GM10847 (cell line): ENCODE measurements at regions not wholly inside any gene's neighbourhood (a gene's known extent, or its start where the extent isn't known, plus 50 kb on each side); places are given as distances from the start of the nearest gene placed in this dataset.

ENCODE experiments used
- POLR2A ChIP-seq: IDR thresholded peaks from 2 replicates; pipeline ENCODE4 v1.6.1; 2011; ENCODE audit not compliant: insufficient read length; ENCODE audit errors: extremely low read depth

DNA sequence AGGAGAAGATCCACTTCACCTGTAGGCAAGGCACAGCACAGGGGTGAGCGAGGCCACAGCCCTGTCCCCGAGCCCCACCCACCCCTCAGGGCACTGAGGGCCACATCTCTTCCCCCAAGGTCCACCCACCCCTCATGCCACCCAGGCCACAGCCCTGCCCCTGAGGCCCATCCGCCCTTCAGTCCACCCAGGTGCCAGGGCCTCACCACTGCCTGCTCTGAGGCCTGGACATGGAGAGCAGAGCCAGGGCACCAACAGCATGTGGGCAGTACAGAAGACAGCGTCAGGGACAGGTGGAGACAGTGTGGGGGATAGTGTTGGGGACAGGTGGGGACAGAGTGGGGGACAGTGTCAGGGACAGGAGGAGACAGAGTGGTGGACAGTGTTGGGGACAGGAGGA is 138.3 kb downstream of the TMEM121 start:
- no peak for TF ChIP-seq POLR2A

DNA sequence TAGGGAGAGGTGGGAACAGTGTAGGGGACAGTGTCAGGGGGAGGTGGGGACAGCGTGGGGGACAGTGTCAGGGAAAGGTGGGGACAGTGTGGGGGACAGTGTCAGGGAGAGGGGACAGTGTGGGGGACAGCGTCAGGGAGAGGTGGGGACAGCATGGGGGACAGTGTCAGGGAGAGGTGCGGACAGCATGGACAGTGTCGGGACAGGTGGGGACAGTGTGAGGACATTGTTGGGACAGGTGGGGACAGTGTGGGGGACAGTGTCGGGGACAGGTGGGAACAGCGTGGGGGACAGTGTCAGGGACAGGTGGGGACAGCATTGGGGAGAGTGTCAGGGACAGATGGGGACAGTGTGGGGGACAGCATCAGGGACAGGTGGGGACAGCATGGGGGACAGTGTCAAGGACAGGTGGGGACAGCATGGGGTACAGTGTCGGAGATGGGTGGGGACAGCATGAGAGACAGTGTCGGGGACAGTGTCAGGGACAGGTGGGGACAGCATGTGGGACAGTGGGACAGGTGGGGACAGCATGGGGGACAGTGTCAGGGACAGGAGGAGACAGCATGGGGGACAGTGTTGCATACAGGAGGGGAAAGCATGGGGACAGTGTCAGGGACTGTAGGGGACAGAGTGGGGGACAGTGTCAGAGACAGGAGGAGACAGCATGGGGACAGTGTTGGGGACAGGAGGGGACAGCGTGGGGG is 139.0 kb downstream of the TMEM121 start:
- no peak for TF ChIP-seq POLR2A

DNA sequence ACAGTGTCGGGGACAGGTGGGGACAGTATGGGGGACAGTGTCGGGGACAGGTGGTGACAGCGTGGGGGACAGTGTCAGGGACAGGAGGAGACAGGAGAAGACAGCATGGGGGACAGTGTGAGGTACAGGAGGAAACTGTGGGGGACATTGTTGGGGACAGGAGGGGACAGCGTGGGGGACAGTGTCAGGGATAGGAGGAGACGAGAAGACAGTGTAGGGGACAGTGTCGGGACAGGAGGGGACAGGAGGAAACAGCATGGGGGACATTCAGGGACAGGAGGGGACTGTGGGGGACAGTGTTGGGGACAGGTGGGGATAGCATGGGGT is 139.5 kb downstream of the TMEM121 start:
- no peak for TF ChIP-seq POLR2A

DNA sequence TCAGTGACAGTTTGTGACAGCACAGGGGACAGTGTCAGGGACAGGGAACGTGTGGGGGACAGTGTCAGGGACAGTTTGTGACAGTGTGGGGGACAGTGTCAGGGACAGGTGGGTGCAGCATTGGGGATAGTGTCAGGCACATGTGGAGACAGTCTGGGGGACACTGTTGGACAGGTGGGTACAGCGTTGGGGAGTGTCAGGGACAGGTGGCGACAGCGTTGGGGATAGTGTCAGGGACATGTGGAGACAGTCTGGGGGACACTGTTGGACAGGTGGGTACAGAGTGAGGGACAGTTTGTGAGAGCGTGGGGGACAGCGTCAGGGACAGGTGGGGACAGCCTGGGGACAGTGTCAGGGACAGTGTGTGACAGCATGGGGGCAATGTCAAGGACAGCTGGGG is 140.0 kb downstream of the TMEM121 start:
- TF ChIP-seq POLR2A: no peak

DNA sequence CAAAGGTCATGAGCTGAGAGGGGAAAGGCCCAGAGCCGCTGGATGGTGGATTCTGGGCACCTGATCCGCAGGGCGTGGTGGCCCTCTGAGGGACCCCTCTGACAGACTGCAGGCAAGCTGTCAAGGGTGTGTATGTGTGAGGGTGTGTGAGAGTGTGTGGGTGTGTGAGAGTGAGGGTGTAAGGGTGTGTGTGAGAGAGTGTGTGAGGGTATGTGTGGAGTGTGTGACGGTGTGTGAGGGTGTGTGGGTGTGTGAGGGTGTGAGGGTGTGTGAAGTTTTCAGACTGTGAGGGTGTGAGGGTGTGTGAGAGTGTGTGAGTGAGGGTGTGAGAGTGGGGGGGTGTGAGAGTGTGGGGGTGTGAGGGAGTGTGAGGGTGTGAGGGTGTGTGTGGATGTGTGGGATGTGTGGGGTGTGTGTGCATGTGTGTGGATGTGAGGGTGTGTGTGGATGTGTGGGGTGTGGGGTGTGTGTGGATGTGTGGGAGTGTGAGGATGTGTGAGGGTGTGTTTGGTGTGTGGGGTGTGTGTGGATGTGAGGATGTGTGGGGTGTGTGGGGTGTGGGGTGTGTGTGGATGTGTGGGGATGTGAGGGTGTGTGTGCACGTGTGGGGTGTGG is 156.7 kb downstream of the TMEM121 start:
- no peak for TF ChIP-seq POLR2A

DNA sequence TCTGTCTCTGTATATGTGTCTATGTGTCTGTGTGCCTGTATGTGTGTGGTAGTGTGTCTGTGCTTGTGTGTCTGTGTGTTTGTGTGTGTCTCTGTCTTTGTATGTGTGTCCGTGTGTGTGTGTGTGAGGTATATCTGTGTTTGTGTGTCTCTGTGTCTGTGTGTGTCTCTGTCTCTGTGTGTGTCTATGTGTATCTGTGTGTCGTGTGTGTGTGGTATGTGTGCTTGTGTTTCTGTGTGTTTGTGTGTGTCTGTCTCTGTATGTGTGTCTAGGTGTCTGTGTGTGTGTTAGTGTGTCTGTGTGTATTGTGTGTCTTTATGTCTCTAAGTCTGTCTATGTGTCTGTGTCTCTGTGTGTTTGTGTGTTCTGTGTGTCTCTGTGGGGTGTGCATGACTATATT is 158.6 kb downstream of the TMEM121 start:
- TF ChIP-seq POLR2A: no peak

DNA sequence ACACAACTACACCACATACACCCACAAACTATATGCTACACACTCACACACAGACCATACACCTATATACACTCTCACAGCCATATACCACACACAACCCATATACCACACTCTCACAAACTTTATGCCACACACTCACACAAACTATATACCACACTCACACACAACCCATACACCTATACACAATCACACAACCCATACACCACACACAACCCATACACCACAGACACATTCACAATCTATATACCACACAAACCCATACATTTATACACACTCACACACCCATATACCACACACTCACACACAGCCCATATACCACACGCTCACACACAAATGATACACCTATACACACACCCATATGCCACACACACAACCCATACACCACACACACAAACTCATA is 163.3 kb downstream of the TMEM121 start:
- no peak for TF ChIP-seq POLR2A

DNA sequence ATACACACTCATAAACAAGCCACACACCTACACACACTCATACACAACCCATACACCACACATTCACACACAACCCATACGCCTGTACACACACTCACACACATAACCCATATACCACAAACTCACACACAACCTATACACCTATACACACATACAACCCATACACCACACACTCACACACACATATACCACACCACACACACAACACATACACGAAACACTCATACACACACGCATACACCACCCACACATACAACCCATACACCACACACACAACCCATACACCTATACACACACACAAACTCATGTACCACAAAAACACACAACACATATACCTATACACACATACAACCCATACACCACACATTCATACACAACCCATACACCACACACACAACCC is 164.3 kb downstream of the TMEM121 start:
- TF ChIP-seq POLR2A: no peak

DNA sequence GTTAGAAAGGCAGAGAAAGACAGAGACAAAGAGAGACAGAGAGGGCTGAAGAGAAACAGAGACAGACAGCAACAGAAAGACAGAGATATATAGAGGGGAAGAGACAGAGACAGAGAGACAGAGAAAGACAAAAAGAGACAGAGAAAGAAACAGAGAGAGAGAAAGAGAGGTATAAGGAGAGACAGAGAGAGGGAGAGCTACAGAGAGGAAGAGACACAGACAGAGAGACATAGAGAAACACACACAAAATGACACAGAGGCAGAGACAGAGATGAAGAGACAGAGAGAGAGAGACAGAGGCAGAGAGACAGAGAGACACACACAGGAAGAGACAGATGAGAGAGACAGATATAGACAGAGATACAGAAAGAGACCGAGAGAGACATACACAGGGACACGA is 168.6 kb downstream of the TMEM121 start:
- no peak for TF ChIP-seq POLR2A

DNA sequence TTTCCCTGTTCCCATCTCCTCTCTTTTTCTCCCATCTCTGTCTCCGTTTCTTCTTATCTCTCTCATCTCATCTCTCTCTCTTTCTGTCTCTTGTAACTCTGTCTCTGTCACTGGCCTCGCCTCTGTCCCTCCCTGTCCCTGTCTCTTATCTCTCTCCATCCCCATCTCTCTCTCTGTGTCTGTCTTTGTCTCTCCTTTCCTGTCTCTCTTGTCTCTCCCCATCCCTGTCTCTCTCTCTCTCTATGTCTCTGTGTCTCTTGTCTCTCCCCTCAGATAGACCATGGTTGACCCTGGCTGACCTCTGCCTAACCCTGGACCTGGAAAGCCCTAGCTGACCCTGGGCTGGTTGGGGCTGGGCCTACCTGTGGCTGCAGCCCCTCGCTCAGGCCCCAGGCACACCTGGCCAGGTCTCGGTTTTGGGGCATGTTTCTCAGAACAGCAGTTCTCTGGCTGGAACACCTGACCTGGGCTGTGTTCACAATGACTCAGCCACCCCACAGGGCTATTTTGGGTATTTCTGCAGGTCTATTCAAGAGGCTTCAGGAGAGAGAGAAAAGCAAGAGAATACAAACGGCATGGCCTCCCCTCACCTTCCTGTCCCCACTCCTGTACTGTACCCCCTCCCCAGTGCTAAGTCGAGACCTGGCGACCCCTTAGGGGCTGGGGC is 174.4 kb downstream of the TMEM121 start:
- TF ChIP-seq POLR2A: no peak

DNA sequence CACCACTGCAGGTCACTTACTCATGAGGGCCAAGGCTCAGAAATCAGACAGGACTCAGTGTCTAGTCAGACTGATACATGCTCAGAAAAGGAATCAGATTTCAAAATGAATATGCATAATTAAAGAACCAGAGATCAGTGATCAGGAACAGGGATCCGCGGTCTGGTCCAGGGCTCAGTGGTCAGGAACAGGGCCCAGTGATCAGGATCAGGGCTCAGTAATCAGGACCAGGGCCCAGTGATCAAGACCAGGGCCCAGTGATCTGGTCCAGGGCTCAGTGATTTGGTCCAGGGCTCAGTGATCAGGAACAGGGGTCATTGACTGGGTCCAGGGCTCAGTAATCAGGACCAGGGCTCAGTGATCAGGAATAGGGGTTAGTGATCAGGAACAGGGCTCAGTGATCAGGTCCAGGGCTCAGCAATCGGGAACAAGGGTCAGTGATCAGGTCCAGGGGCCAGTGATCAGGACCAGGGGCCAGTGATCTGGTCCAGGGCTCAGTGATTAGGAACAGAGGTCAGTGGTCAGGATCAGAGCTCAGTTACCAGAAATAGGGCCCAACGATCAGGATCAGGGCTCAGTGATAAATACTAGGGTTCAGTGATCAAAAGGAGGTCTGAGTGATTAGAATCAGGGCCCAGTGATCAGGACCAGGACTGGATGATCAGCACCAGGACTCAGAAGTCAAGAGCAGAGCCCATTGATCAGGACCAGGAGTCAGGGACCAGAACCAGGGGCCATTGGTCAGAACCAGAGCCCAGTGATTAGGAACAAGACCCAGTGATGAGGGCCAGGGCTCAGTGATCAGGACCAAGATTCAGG is 175.3 kb downstream of the TMEM121 start:
- no peak for TF ChIP-seq POLR2A

DNA sequence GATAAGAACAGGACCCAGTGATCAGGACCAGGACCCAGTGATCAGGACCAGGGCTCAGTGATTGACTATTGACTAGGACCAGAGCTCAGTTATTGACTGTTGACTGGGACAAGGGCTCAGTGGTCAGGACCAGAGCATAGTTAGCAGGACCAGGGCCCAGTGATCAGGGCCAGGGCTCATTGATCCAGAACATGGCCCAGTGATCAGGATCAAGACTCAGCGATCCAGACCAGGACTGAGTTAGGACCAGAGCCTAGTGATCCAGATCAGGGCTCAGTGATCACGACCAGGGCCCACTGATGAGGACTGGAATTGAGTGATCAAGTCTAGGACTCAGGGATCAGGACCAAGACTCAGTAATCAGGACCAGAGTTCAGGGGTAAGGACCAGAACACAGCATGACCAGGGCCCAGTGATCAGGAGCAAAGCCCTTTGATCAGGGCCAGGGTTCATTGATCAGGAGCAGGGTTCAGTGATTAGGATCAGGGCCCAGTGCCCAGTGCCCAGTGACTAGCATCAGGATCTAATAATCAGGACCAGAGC is 176.0 kb downstream of the TMEM121 start:
- TF ChIP-seq POLR2A: no peak

DNA sequence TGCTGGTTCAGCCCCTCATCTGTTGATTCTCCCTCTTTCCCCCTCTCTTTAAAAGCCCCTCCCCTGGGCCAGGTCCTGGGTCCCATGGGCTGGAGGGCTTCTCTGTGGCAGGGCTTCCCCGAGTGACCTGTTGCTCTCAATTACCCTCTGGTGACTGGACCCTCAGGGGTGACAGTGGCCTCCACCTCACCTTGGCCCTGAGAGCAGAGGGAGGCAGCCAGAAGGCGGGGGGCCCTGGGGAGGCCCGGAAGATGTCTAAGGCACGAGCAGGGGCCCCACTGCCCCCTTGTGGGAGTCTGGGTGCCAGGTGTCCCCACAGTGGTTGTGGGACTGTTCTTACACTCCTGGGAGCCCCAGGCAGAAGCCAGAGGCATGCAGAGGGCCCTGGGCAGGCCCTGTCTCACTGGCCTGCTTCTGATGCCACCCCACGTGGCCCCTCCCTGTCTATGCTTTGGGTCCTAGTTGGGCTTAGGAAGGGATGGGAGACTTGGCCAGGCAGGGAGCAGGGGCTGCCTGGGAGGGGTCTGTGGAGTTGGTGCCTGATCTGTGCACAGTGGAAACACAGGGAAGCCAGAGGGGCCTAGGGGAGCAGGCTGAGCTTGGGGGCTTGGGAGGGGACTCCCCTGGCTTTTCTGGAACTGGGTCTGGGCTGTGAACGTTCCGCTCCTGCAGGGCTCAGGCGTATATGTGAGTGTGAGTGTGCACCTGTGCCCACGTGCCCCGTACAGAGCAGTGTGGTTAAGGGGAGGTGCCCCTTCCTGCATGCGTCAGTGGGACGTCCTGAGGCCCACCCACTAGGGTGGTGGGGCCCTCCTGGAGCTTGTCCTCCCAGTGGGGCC is 179.7 kb downstream of the TMEM121 start:
- TF ChIP-seq POLR2A: peak; percentile 23

DNA sequence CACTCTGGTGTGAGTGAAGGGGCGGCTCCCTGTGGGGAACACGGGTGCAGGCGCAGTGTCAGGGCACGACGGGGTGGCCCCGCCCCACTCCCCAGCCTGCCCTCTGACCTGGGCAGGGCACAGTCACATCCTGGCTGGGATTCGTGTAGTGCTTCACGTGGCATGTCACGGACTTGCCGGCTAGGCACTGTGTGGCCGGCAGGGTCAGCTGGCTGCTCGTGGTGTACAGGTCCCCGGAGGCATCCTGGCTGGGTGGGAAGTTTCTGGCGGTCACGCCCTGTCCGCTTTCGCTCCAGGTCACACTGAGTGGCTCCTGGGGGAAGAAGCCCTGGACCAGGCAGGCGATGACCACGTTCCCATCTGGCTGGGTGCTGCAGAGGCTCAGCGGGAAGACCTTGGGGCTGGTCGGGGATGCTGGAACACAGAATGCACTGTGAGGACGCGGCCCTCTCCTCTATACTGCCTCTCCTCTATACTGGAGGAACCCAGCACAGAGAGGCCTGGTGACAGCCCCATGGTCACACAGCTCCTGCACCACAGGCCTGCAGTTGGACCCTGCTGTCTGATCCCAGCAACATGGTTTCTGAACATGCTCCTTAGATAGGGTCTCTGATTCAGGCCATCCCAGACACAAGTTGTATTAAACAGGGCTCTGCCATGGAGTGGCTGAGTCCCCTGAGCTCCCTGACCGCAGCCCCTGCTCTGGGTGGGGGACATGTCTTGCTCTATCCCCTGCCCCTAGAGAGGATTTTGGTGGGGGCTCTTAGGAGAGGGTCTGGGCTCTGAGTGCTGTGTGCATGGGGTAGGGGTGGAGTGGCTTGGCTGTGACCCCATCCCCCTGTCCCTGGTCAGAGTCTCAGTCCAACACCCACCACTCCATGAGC is 182.1 kb downstream of the TMEM121 start:
- peak; percentile 29 for TF ChIP-seq POLR2A
